ENCODE measurements at regions not wholly inside any gene's neighbourhood (a gene's known extent, or its start where the extent isn't known, plus 50 kb on each side); places are given as distances from the start of the nearest gene placed in this dataset.

- H3K79me2 ChIP-seq (ENCODE audit: control insufficient read depth, insufficient read depth, low read length), result no peaks in the 10 kb centered on the region
- TF ChIP-seq BMI1 (IDR thresholded peaks at IDR 0.05; ENCODE audit: low read length), result no peak
- no peak for TF ChIP-seq ZBTB33 (CRISPR knock-in tag; IDR thresholded peaks at IDR 0.05)
- no peak for TF ChIP-seq PTTG1 (tag; IDR thresholded peaks at IDR 0.05; ENCODE audit: low read depth)
- TF ChIP-seq TAF9B (IDR thresholded peaks at IDR 0.05; ENCODE audit: partially characterized antibody), result no peak
- TF ChIP-seq KAT2B (IDR thresholded peaks at IDR 0.05; ENCODE audit: low read depth, low read length), result no peak
- TF ChIP-seq SRSF1 (IDR thresholded peaks at IDR 0.05; ENCODE audit: low read depth, low read length), result no peak
- no peak for TF ChIP-seq MAX (CRISPR knock-in tag; IDR thresholded peaks at IDR 0.05)
- TF ChIP-seq CEBPB (tag; IDR thresholded peaks at IDR 0.05), result no peak
- no peak for TF ChIP-seq CTCF (IDR thresholded peaks at IDR 0.05 in 2 of 3, conservative IDR thresholded peaks at IDR 0.05 in 1 of 3; ENCODE audit: insufficient read depth in 2 of 3, low read depth in 1 of 3, low read length in 3 of 3)
- no peak for TF ChIP-seq RBM39 (optimal IDR thresholded peaks at IDR 0.05; ENCODE audit: low read depth, low read length)
- no peak for TF ChIP-seq JUND (IDR thresholded peaks at IDR 0.05; ENCODE audit: borderline replicate concordance, low read depth, low read length)
- no peak for TF ChIP-seq JUND (tag; IDR thresholded peaks at IDR 0.05; ENCODE audit: borderline replicate concordance, low read depth, low read length)
- no peak for TF ChIP-seq XRCC4 (IDR thresholded peaks at IDR 0.05; ENCODE audit: extremely low read depth, insufficient read depth, insufficient read length)
- TF ChIP-seq PCBP2 (IDR thresholded peaks at IDR 0.05; ENCODE audit: low read depth, low read length, poor library complexity, severe bottlenecking), result no peak
- TF ChIP-seq DPF2 (IDR thresholded peaks at IDR 0.05), result no peak
- no peak for TF ChIP-seq POU5F1 (IDR thresholded peaks at IDR 0.05; ENCODE audit: borderline replicate concordance, low read depth, low read length, partially characterized antibody)
- TF ChIP-seq RFX5 (IDR thresholded peaks at IDR 0.05; ENCODE audit: low read depth, low read length), result no peak
- WGBS (ENCODE audit: insufficient coverage, low coverage, missing lambda C conversion rate), result 0% methylated on average over 2 of the region's 2 CpGs
- H3K36me3 ChIP-seq (ENCODE audit: control insufficient read depth, insufficient read depth, low read length), result no peaks in the 10 kb centered on the region
- H3K9ac ChIP-seq (ENCODE audit: insufficient read depth in 1 of 2, low read depth in 2 of 2, low read length in 2 of 2), result no peak overlapping the region
- no peak overlapping the region for H2AFZ ChIP-seq (ENCODE audit: low read depth, low read length)
- in situ Hi-C loops (cut with MboI) (no loop called here), intact Hi-C loops (cut with micrococcal nuclease) (no loop called here)
- H4K20me1 ChIP-seq (replicated peaks; ENCODE audit: control insufficient read depth, insufficient read depth, low read length), result no peaks in the 10 kb centered on the region
- ATAC-seq (no peak), FAIRE-seq (no peak), DNase-seq (ENCODE audit: extremely low read depth in 1 of 4, low spot score in 3 of 4) (no peak)
- H3K4me3 ChIP-seq, result no peak overlapping the region
- H3K9me3 ChIP-seq (replicated peaks; ENCODE audit: control insufficient read depth, insufficient read depth, low read depth, low read length), result no peaks in the 10 kb centered on the region
- ChIA-PET POLR2A (interaction anchor here (0.7 kb wide), 1 partner anchor 520 kb away, joined by 3 read pairs; no protein-coding TSS in a partner anchor), CTCF (ENCODE audit: low intra/inter-chr PET ratio) (no interaction called here)
- peaks cover 0 to 4% of the 10 kb centered on the region in 2 experiments; a peak in 2 of 5 replicates for H3K27me3 ChIP-seq (ENCODE audit: control insufficient read depth in 2 of 2, insufficient read depth in 2 of 2, low read length in 2 of 2)
- no peaks in the 10 kb centered on the region for H3K9me1 ChIP-seq (ENCODE audit: control insufficient read depth, insufficient read depth, low read length)
- no TSS peak for BruUV-seq (replicated peaks)
- H3K4me2 ChIP-seq (ENCODE audit: insufficient read depth, low read length), result no peak overlapping the region
- H3K4me1 ChIP-seq (replicated peaks in 1 of 2; ENCODE audit: control insufficient read depth in 2 of 2, insufficient read depth in 2 of 2, low read length in 2 of 2), result no peaks in the 10 kb centered on the region
- no peak overlapping the region for H3K27ac ChIP-seq (ENCODE audit: extremely low read depth, low read depth, low read length)
These were observed 106.9 kb upstream of the KRAS start for GRCh38 chr12:25357595-25357994.
